Breast epithelium (tissue), 3 donors: ENCODE measurements at regions not wholly inside any gene's neighbourhood (a gene's known extent, or its start where the extent isn't known, plus 50 kb on each side); places are given as distances from the start of the nearest gene placed in this dataset.

Source experiments
- CTCF ChIP-seq, 3 donors: fragments of 450-650 bp; IDR thresholded peaks; one replicate each; pipeline ENCODE4 v1.5.1; 2016 to 2017; ENCODE audit warnings: antibody characterized with exemption in 3 of 3, mild to moderate bottlenecking in 3 of 3, moderate library complexity in 3 of 3
- POLR2A ChIP-seq: fragments of 450-650 bp; IDR thresholded peaks from one replicate; pipeline ENCODE4 v1.6.1; 2016; ENCODE audit warnings: antibody characterized with exemption, mild to moderate bottlenecking, moderate library complexity

- TF ChIP-seq POLR2A (no peak), CTCF (IDR thresholded peaks at IDR 0.05) (no peak)
These were observed 93.7 kb upstream of the ID2 start for GRCh38 chr2:8587920-8588830.
